ENCODE measurements at regions not wholly inside any gene's neighbourhood (a gene's known extent, or its start where the extent isn't known, plus 50 kb on each side); places are given as distances from the start of the nearest gene placed in this dataset.
"Not testable (repeated sequence)": the region's sequence is repeated elsewhere in the genome, so short reads cannot be mapped to it uniquely, and the experiment has no call there.

- no peak for DNase-seq
Observed at GRCh38 chr12:82300611-82301010, 57.6 kb downstream of the CCDC59 start.

GRCh38 chr12:82299319-82300025 is 58.7 kb downstream of the CCDC59 start:
- DNase-seq: no peak

- no peak for DNase-seq
Observed at GRCh38 chr12:82290415-82290814, 67.8 kb downstream of the CCDC59 start.

- DNase-seq: not testable (repeated sequence)
Observed at GRCh38 chr12:82281335-82281734, 76.9 kb downstream of the CCDC59 start.

GRCh38 chr12:82279536-82280058 is 78.6 kb downstream of the CCDC59 start:
- peak; percentile 51 for DNase-seq

- no peak for DNase-seq
Observed at GRCh38 chr12:82277582-82277981, 80.6 kb downstream of the CCDC59 start.

- no peak for DNase-seq
Observed at GRCh38 chr12:82242729-82243128, 115.5 kb downstream of the CCDC59 start.

- no peak for DNase-seq
Observed at GRCh38 chr12:82225871-82226270, 132.3 kb downstream of the CCDC59 start.

GRCh38 chr12:82223426-82223825 is 134.8 kb downstream of the CCDC59 start:
- DNase-seq: no peak

- no peak for DNase-seq
Observed at GRCh38 chr12:82216475-82216874, 141.7 kb downstream of the CCDC59 start.

- no peak for DNase-seq
Observed at GRCh38 chr12:82213761-82214160, 144.4 kb downstream of the CCDC59 start.

- no peak for DNase-seq
Observed at GRCh38 chr12:82210882-82211281, 147.3 kb downstream of the CCDC59 start.

GRCh38 chr12:82209533-82209932 is 148.7 kb downstream of the CCDC59 start:
- no peak for DNase-seq

- no peak for DNase-seq
Observed at GRCh38 chr12:82207556-82207955, 150.6 kb downstream of the CCDC59 start.

GRCh38 chr12:82203086-82203485 is 155.1 kb downstream of the CCDC59 start:
- DNase-seq: no peak

GRCh38 chr12:82187595-82187994 is 170.6 kb downstream of the CCDC59 start:
- DNase-seq: no peak

GRCh38 chr12:82187011-82187410 is 171.2 kb downstream of the CCDC59 start:
- DNase-seq: no peak

- DNase-seq: no peak
Observed at GRCh38 chr12:82186282-82186681, 171.9 kb downstream of the CCDC59 start.

- DNase-seq: no peak
Observed at GRCh38 chr12:82184844-82185243, 173.3 kb downstream of the CCDC59 start.

- DNase-seq: no peak
Observed at GRCh38 chr12:82182601-82183190, 175.5 kb downstream of the CCDC59 start.

- DNase-seq: peak; percentile 75
Observed at GRCh38 chr12:82176761-82177490, 181.3 kb downstream of the CCDC59 start.

GRCh38 chr12:82176026-82176425 is 182.2 kb downstream of the CCDC59 start:
- no peak for DNase-seq

GRCh38 chr12:82174936-82175335 is 183.3 kb downstream of the CCDC59 start:
- peak; percentile 92 for DNase-seq

GRCh38 chr12:82174383-82174782 is 183.8 kb downstream of the CCDC59 start:
- DNase-seq: no peak

Data from NCI-H2029 treated with DMSO at 0.1 percent for 48 hours (cell line).